Thoracic aorta (tissue), 2 donors: ENCODE measurements at regions not wholly inside any gene's neighbourhood (a gene's known extent, or its start where the extent isn't known, plus 50 kb on each side); places are given as distances from the start of the nearest gene placed in this dataset.

Experiments used
- ATAC-seq: fragments of 150-250 bp; one replicate; pipeline ENCODE4 v1.8.0; 2017; ENCODE audit warnings: low read depth; ENCODE audit not compliant: insufficient number of reproducible peaks, low FRiP score
- DNase-seq: peaks from one replicate; pipeline ENCODE4 v3.0.0-alpha.2; 2020; ENCODE audit warnings: low spot score
- H3K27ac ChIP-seq, 2 donors: fragments of 200-600 bp; sonication (generic); 1 replicate in 1 of 2; 2 replicates in 1 of 2; pipeline ENCODE4 v1.5.1; 2016; ENCODE audit warnings: mild to moderate bottlenecking in 2 of 2, moderate library complexity in 2 of 2
- H3K27me3 ChIP-seq: fragments of 200-600 bp; sonication (generic); replicated peaks from 2 replicates; pipeline ENCODE4 v1.6.0; 2016; ENCODE audit warnings: mild to moderate bottlenecking; ENCODE audit not compliant: insufficient read depth
- H3K36me3 ChIP-seq: fragments of 200-600 bp; sonication (generic); one replicate; pipeline ENCODE4 v1.5.1; 2016
- H3K4me1 ChIP-seq, 2 donors: fragments of 200-600 bp; sonication (generic); 1 replicate in 1 of 2; 2 replicates in 1 of 2; pipeline versions ENCODE4 v1.5.1 to v1.6.0; 2016; ENCODE audit warnings: low read depth in 2 of 2, mild to moderate bottlenecking in 1 of 2; ENCODE audit not compliant: control insufficient read depth in 1 of 2
- H3K4me3 ChIP-seq: fragments of 200-600 bp; sonication (generic); 2 replicates; pipeline ENCODE4 v1.5.1; 2016; ENCODE audit warnings: mild to moderate bottlenecking
- H3K9me3 ChIP-seq: fragments of 200-600 bp; sonication (generic); 2 replicates; pipeline ENCODE4 v1.5.1; 2016
- CTCF ChIP-seq: fragments of 200-600 bp; sonication (generic); IDR thresholded peaks from one replicate; pipeline ENCODE4 v1.5.1; 2019; ENCODE audit warnings: antibody characterized with exemption

- DNase-seq: no peak
- TF ChIP-seq CTCF: no peak
- Histone ChIP-seq H3K27me3 (no peaks in the 10 kb centered on the region), H3K36me3 (no peaks in the 10 kb centered on the region), H3K4me1 (peaks cover 5 to 11% of the 10 kb centered on the region in 2 donors), H3K4me3 (no peak overlapping the region), H3K9me3 (no peaks in the 10 kb centered on the region), H3K27ac (no peak overlapping the region)
- no peak for ATAC-seq
Measured at GRCh38 chr3:171977860-171978259, 61.5 kb upstream of the FNDC3B start.

- TF ChIP-seq CTCF: no peak
- H3K27ac ChIP-seq: no peak overlapping the region
- H3K27me3 ChIP-seq: no peaks in the 10 kb centered on the region
- H3K4me3 ChIP-seq: no peak overlapping the region
- no peak for DNase-seq
- H3K4me1 ChIP-seq: peaks cover 5 to 13% of the 10 kb centered on the region in 2 donors
- no peaks in the 10 kb centered on the region for H3K36me3 ChIP-seq
- ATAC-seq: no peak
- H3K9me3 ChIP-seq: no peaks in the 10 kb centered on the region
Measured at GRCh38 chr3:171978390-171978789, 61.0 kb upstream of the FNDC3B start.

GRCh38 chr3:171979081-171979480, 60.3 kb upstream of the FNDC3B start:
- H3K27ac ChIP-seq: no peak overlapping the region
- TF ChIP-seq CTCF: no peak
- no peak for ATAC-seq
- no peaks in the 10 kb centered on the region for H3K36me3 ChIP-seq
- H3K4me1 ChIP-seq: peaks cover 5 to 13% of the 10 kb centered on the region in 2 donors
- no peak overlapping the region for H3K4me3 ChIP-seq
- H3K27me3 ChIP-seq: no peaks in the 10 kb centered on the region
- no peak for DNase-seq
- no peaks in the 10 kb centered on the region for H3K9me3 ChIP-seq

- no peak for TF ChIP-seq CTCF
- no peaks in the 10 kb centered on the region for H3K27me3 ChIP-seq
- no peak overlapping the region for H3K4me3 ChIP-seq
- H3K9me3 ChIP-seq: no peaks in the 10 kb centered on the region
- DNase-seq (no peak), ATAC-seq (no peak)
- no peak overlapping the region for H3K27ac ChIP-seq
- peaks cover 5 to 13% of the 10 kb centered on the region in 2 donors for H3K4me1 ChIP-seq
- H3K36me3 ChIP-seq: no peaks in the 10 kb centered on the region
Measured at GRCh38 chr3:171980578-171981270, 58.7 kb upstream of the FNDC3B start.

- H3K4me3 ChIP-seq: no peak overlapping the region
- H3K27ac ChIP-seq: no peak overlapping the region
- no peak for TF ChIP-seq CTCF
- no peaks in the 10 kb centered on the region for H3K27me3 ChIP-seq
- DNase-seq (no peak), ATAC-seq (no peak)
- peaks cover 0 to 10% of the 10 kb centered on the region in 2 donors for H3K4me1 ChIP-seq
- no peaks in the 10 kb centered on the region for H3K9me3 ChIP-seq
- no peaks in the 10 kb centered on the region for H3K36me3 ChIP-seq
Measured at GRCh38 chr3:171981271-171981605, 58.1 kb upstream of the FNDC3B start.
